HepG2 (cell line): ENCODE measurements at regions not wholly inside any gene's neighbourhood (a gene's known extent, or its start where the extent isn't known, plus 50 kb on each side); places are given as distances from the start of the nearest gene placed in this dataset.

Source experiments
- ATAC-seq: fragments of 200-7000 bp; cut with Tn5 transposase; 3 replicates; pipeline ENCODE4 v1.9.1; 2020; ENCODE audit warnings: mild to moderate bottlenecking, moderate library complexity
- BruUV-seq: library from RNA; stranded (reverse); fragments of 400-500 nt; replicated peaks from 2 replicates; lab custom pipeline; 2021; lab: Mats Ljungman, UMichigan
- CTCF ChIA-PET: fragments of 300-600 bp; formaldehyde crosslinking; extraction: SDS; loops from one replicate; lab custom pipeline; 2021; ENCODE audit warnings: low total read pairs, inconsistent platforms, low intra/inter-chr PET ratio; lab: Yijun Ruan, JAX
- POLR2A ChIA-PET: fragments of 350-600 bp; sonication (Branson Sonifier 250); formaldehyde crosslinking; loops from one replicate; lab custom pipeline; 2020; ENCODE audit warnings: antibody characterized with exemption, inconsistent platforms; lab: Yijun Ruan, JAX
- DNase-seq: peaks from one replicate; pipeline ENCODE4 v3.0.0-alpha.2; 2015; ENCODE audit warnings: low spot score
- FAIRE-seq: peaks from 3 replicates; lab custom pipeline; 2011; peaks lifted over from hg19 to GRCh38; lab: Jason Lieb, UNC
- H2AFZ ChIP-seq: one replicate; pipeline ENCODE4 v1.6.1; 2011; ENCODE audit warnings: low read length, inconsistent platforms
- H3K27ac ChIP-seq: fragments of 300-600 bp; 3 replicates; pipeline ENCODE4 v1.8.0; 2011; ENCODE audit warnings: mixed run types, mild to moderate bottlenecking, mixed read lengths, low read length, inconsistent platforms; ENCODE audit not compliant: insufficient read depth; ENCODE audit errors: extremely low read length
- H3K27me3 ChIP-seq, 2 experiments: fragments of 200-600 bp in 1 of 2; 2 replicates in 1 of 2; 3 replicates in 1 of 2; pipeline versions ENCODE4 v1.6.0 to v1.8.0; 2011; ENCODE audit warnings: low read length in 2 of 2, mild to moderate bottlenecking in 2 of 2, moderate library complexity in 2 of 2, inconsistent platforms in 1 of 2; ENCODE audit not compliant: insufficient read depth in 2 of 2, control insufficient read depth in 1 of 2
- H3K36me3 ChIP-seq, 2 experiments: fragments of 200-600 bp in 1 of 2; replicated peaks in 1 of 2; 2 replicates in 1 of 2; 3 replicates in 1 of 2; pipeline versions ENCODE4 v1.5.1 to v1.8.0; 2011; ENCODE audit warnings: low read length in 2 of 2, inconsistent platforms in 1 of 2; ENCODE audit not compliant: insufficient read depth in 2 of 2, control insufficient read depth in 1 of 2
- H3K4me1 ChIP-seq: 2 replicates; pipeline ENCODE4 v1.5.1; 2012; ENCODE audit warnings: low read length, inconsistent platforms; ENCODE audit not compliant: insufficient read depth
- H3K4me2 ChIP-seq: 2 replicates; pipeline ENCODE4 v1.6.0; 2011; ENCODE audit warnings: low read depth, low read length, inconsistent platforms
- H3K4me3 ChIP-seq, 3 experiments: fragments of 200-600 bp in 1 of 3; sonication (generic), shearing (Covaris generic) in 1 of 3; replicated peaks in 1 of 3; 2 replicates each; pipeline ENCODE4 v1.5.1; 2011 to 2016; ENCODE audit warnings: low read length in 3 of 3, inconsistent platforms in 2 of 3, low read depth in 2 of 3, mild to moderate bottlenecking in 2 of 3, control low read depth in 1 of 3, mixed read lengths in 1 of 3; ENCODE audit not compliant: insufficient read depth in 1 of 3
- H3K79me2 ChIP-seq: one replicate; pipeline ENCODE4 v1.6.1; 2011; ENCODE audit warnings: low read length, inconsistent platforms; ENCODE audit not compliant: insufficient read depth
- H3K9ac ChIP-seq: 2 replicates; pipeline ENCODE4 v1.6.0; 2011; ENCODE audit warnings: mild to moderate bottlenecking, low read depth, low read length, inconsistent platforms; ENCODE audit not compliant: insufficient read depth
- H3K9me3 ChIP-seq: 2 replicates; pipeline ENCODE4 v1.5.1; 2012; ENCODE audit warnings: mild to moderate bottlenecking, low read length
- H4K20me1 ChIP-seq: 2 replicates; pipeline ENCODE4 v1.6.0; 2011; ENCODE audit warnings: inconsistent platforms, mild to moderate bottlenecking, low read length, moderate library complexity; ENCODE audit not compliant: insufficient read depth
- BATF2 ChIP-seq: sonication (generic); formaldehyde crosslinking; IDR thresholded peaks from 2 replicates; pipeline ENCODE4 v1.8.0; 2022; ENCODE audit warnings: mild to moderate bottlenecking, missing genetic modification reagents, moderate library complexity
- CERS6 ChIP-seq: sonication (generic); formaldehyde crosslinking; IDR thresholded peaks from 2 replicates; pipeline ENCODE4 v1.5.0; 2020; ENCODE audit warnings: missing genetic modification reagents
- DMTF1 ChIP-seq: sonication (generic); formaldehyde crosslinking; IDR thresholded peaks from 2 replicates; pipeline ENCODE4 v1.4.0; 2020; ENCODE audit warnings: mild to moderate bottlenecking, missing genetic modification reagents
- EP300 ChIP-seq, 3 experiments: sonication (generic) in 1 of 3; formaldehyde crosslinking in 1 of 3; IDR thresholded peaks; 2 replicates each; pipeline versions ENCODE4 v1.5.1 to v1.6.1; 2011 to 2020; ENCODE audit warnings: low read depth in 2 of 3, low read length in 2 of 3, borderline replicate concordance in 1 of 3, improper control_type of control experiment in 1 of 3, mild to moderate bottlenecking in 1 of 3, missing genetic modification reagents in 1 of 3, moderate library complexity in 1 of 3
- HNF1A ChIP-seq, 2 experiments: sonication (generic) in 1 of 2; formaldehyde crosslinking in 1 of 2; IDR thresholded peaks; 2 replicates each; pipeline versions ENCODE4 v1.4.0 to v1.6.1; 2016 to 2020; ENCODE audit warnings: borderline replicate concordance in 1 of 2, low read depth in 1 of 2, mild to moderate bottlenecking in 1 of 2, missing genetic modification reagents in 1 of 2
- HNF4G ChIP-seq, 2 experiments: sonication (generic) in 1 of 2; formaldehyde crosslinking in 1 of 2; IDR thresholded peaks; 2 replicates each; pipeline versions ENCODE4 v1.4.0 to v1.6.1; 2011 to 2020; ENCODE audit warnings: borderline replicate concordance in 2 of 2, low read depth in 2 of 2, mild to moderate bottlenecking in 2 of 2, low read length in 1 of 2, missing genetic modification reagents in 1 of 2, moderate library complexity in 1 of 2
- MTERF4 ChIP-seq: sonication (generic); formaldehyde crosslinking; IDR thresholded peaks from 2 replicates; pipeline ENCODE4 v1.8.0; 2023; ENCODE audit warnings: mild to moderate bottlenecking, missing genetic modification reagents
- MXD4 ChIP-seq: IDR thresholded peaks from 2 replicates; pipeline ENCODE4 v1.6.1; 2016; ENCODE audit warnings: mild to moderate bottlenecking, missing biosample characterization, missing genetic modification reagents
- NR0B2 ChIP-seq: sonication (generic); formaldehyde crosslinking; IDR thresholded peaks from 2 replicates; pipeline ENCODE4 v1.4.0; 2020; ENCODE audit warnings: mild to moderate bottlenecking, missing genetic modification reagents
- ZBTB42 ChIP-seq: sonication (generic); formaldehyde crosslinking; IDR thresholded peaks from 2 replicates; pipeline ENCODE4 v1.5.0; 2020; ENCODE audit warnings: mild to moderate bottlenecking, missing genetic modification reagents
- ZEB1 ChIP-seq: IDR thresholded peaks from 2 replicates; pipeline ENCODE4 v1.6.1; 2012; ENCODE audit warnings: mild to moderate bottlenecking, low read depth, inconsistent platforms; ENCODE audit not compliant: insufficient replicate concordance
- ZFP90 ChIP-seq: sonication (generic); formaldehyde crosslinking; IDR thresholded peaks from 2 replicates; pipeline ENCODE4 v1.8.0; 2022; ENCODE audit warnings: missing genetic modification reagents, mild to moderate bottlenecking, inconsistent platforms, borderline replicate concordance
- WGBS: methylation state at CpG from one replicate; pipeline ENCODE4 v1.1.6; 2017; ENCODE audit warnings: low lambda C conversion rate; 5-methylcytosine and 5-hydroxymethylcytosine counted together
- in situ Hi-C: cut with HindIII; loops from 2 replicates; pipeline ENCODE4 v1.10.0; 2017; ENCODE audit warnings: low pct_unique_long_range_greater_than_20kb; ENCODE audit not compliant: extremely low pct_ligation_motif_present
- intact Hi-C: fragments of 100-400 bp; cut with micrococcal nuclease; formaldehyde crosslinking; loops from one replicate; pipeline ENCODE4 v1.10.0; 2022; ENCODE audit not compliant: unreplicated experiment

- Histone ChIP-seq H3K4me3 (no peak overlapping the region), H3K79me2 (no peaks in the 10 kb centered on the region), H2AFZ (no peak overlapping the region), H3K27ac (no peak overlapping the region), H3K4me2 (no peak overlapping the region), H3K9me3 (no peaks in the 10 kb centered on the region; the same call in 1 of the 2 replicates), H3K9ac (no peak overlapping the region), H3K4me1 (no peaks in the 10 kb centered on the region), H3K27me3 (no peaks in the 10 kb centered on the region), H3K36me3 (no peaks in the 10 kb centered on the region), H4K20me1 (no peaks in the 10 kb centered on the region)
- no peak for ATAC-seq
- FAIRE-seq, result no peak
- no peak for DNase-seq
- BruUV-seq, result no TSS peak
- intact Hi-C loops, result no loop called here
- ChIA-PET CTCF (no interaction called here), POLR2A (no interaction called here)
- in situ Hi-C loops, result no loop called here
- WGBS, result 0% methylated on average over 1 of the region's 1 CpG
- TF ChIP-seq MTERF4 (CRISPR knock-in tag), result no peak
- TF ChIP-seq HNF4G (IDR thresholded peaks at IDR 0.05; ENCODE audit: borderline replicate concordance, low read depth, low read length), result no peak
- no peak for TF ChIP-seq HNF4G (CRISPR knock-in tag; IDR thresholded peaks at IDR 0.05; ENCODE audit: borderline replicate concordance, low read depth)
- TF ChIP-seq ZBTB42, result no peak
- TF ChIP-seq HNF1A (IDR thresholded peaks at IDR 0.05; ENCODE audit: low read depth), result no peak
- TF ChIP-seq HNF1A (CRISPR knock-in tag; IDR thresholded peaks at IDR 0.05; ENCODE audit: borderline replicate concordance), result no peak
- TF ChIP-seq BATF2, result no peak
- TF ChIP-seq MXD4 (CRISPR knock-in tag), result no peak
- no peak for TF ChIP-seq NR0B2 (CRISPR knock-in tag)
- TF ChIP-seq DMTF1, result no peak
- no peak for TF ChIP-seq CERS6
- no peak for TF ChIP-seq ZFP90 (CRISPR knock-in tag)
- no peak for TF ChIP-seq EP300 (IDR thresholded peaks at IDR 0.05; ENCODE audit: low read depth in 2 of 2, low read length in 2 of 2)
- no peak for TF ChIP-seq EP300 (CRISPR knock-in tag; IDR thresholded peaks at IDR 0.05; ENCODE audit: borderline replicate concordance)
- TF ChIP-seq ZEB1, result no peak
Observed at GRCh38 chr3:164453714-164454113, 624.6 kb downstream of the SI start.
